Activated T-helper 1 cell treated with anti-CD3 and anti-CD28 coated beads, Interleukin-12 subunit alpha, Interleukin-12 subunit beta, Interleukin-2, Interleukin-4 antibody, amounts not matched to agents 30 ng/mL and 10 ng/mL and 1 ng/mL, durations not matched to agents 14 hours and 24 hours and 36 hours (primary cell): ENCODE measurements at regions not wholly inside any gene's neighbourhood (a gene's known extent, or its start where the extent isn't known, plus 50 kb on each side); places are given as distances from the start of the nearest gene placed in this dataset.

Experiments used
- DNase-seq: peaks from one replicate; pipeline ENCODE4 v3.0.0; 2021; ENCODE audit warnings: low spot score
- H3K27ac Mint-ChIP-seq: one replicate; pipeline ENCODE4 v1.8.0; 2021; ENCODE audit warnings: mild to moderate bottlenecking, mixed read lengths
- H3K27me3 Mint-ChIP-seq: one replicate; pipeline ENCODE4 v1.8.0; 2022; ENCODE audit warnings: mild to moderate bottlenecking, moderate library complexity, mixed read lengths; ENCODE audit not compliant: insufficient read depth
- H3K36me3 Mint-ChIP-seq: one replicate; pipeline ENCODE4 v1.8.0; 2021; ENCODE audit warnings: low read depth, mixed read lengths
- H3K4me1 Mint-ChIP-seq: one replicate; pipeline ENCODE4 v1.8.0; 2021; ENCODE audit warnings: low read depth, mixed read lengths
- H3K4me3 Mint-ChIP-seq: one replicate; pipeline ENCODE4 v1.8.0; 2021; ENCODE audit warnings: mild to moderate bottlenecking, moderate library complexity, mixed read lengths
- H3K9me3 Mint-ChIP-seq: one replicate; pipeline ENCODE4 v1.8.0; 2021; ENCODE audit warnings: mixed read lengths
- intact Hi-C: fragments of 100-400 bp; cut with micrococcal nuclease; formaldehyde crosslinking; loops from one replicate; pipeline ENCODE4 v1.15.1; 2024

GRCh38 chr4:125991398-125991797, 676.6 kb downstream of the FAT4 start:
- no peak for DNase-seq
- Mint-ChIP-seq H3K27ac (no peak overlapping the region), H3K4me3 (no peak overlapping the region), H3K27me3 (no peaks in the 10 kb centered on the region), H3K36me3 (no peaks in the 10 kb centered on the region), H3K4me1 (no peaks in the 10 kb centered on the region), H3K9me3 (no peaks in the 10 kb centered on the region)
- intact Hi-C loops = no loop called here

GRCh38 chr4:125992891-125993290, 678.1 kb downstream of the FAT4 start:
- Mint-ChIP-seq H3K9me3 (no peaks in the 10 kb centered on the region), H3K36me3 (no peaks in the 10 kb centered on the region), H3K27me3 (no peaks in the 10 kb centered on the region), H3K27ac (no peak overlapping the region), H3K4me1 (no peaks in the 10 kb centered on the region), H3K4me3 (no peak overlapping the region)
- intact Hi-C loops = no loop called here
- DNase-seq = no peak

GRCh38 chr4:125994024-125994423, 679.3 kb downstream of the FAT4 start:
- no peaks in the 10 kb centered on the region for H3K36me3 Mint-ChIP-seq
- intact Hi-C loops = no loop called here
- H3K9me3 Mint-ChIP-seq = no peaks in the 10 kb centered on the region
- no peaks in the 10 kb centered on the region for H3K27me3 Mint-ChIP-seq
- H3K27ac Mint-ChIP-seq = no peak overlapping the region
- H3K4me1 Mint-ChIP-seq = no peaks in the 10 kb centered on the region
- no peak for DNase-seq
- H3K4me3 Mint-ChIP-seq = no peak overlapping the region

GRCh38 chr4:125994430-125994829, 679.7 kb downstream of the FAT4 start:
- Mint-ChIP-seq H3K4me1 (no peaks in the 10 kb centered on the region), H3K27me3 (no peaks in the 10 kb centered on the region), H3K9me3 (no peaks in the 10 kb centered on the region), H3K36me3 (no peaks in the 10 kb centered on the region), H3K4me3 (no peak overlapping the region), H3K27ac (no peak overlapping the region)
- intact Hi-C loops = no loop called here
- DNase-seq = no peak

- Mint-ChIP-seq H3K4me3 (no peak overlapping the region), H3K4me1 (no peaks in the 10 kb centered on the region), H3K27me3 (no peaks in the 10 kb centered on the region), H3K36me3 (no peaks in the 10 kb centered on the region), H3K27ac (no peak overlapping the region), H3K9me3 (peaks cover 6% of the 10 kb centered on the region)
- no peak for DNase-seq
- intact Hi-C loops = no loop called here
Measured at GRCh38 chr4:126004941-126005340, 690.2 kb downstream of the FAT4 start.

GRCh38 chr4:126007142-126007541, 692.4 kb downstream of the FAT4 start:
- intact Hi-C loops = no loop called here
- Mint-ChIP-seq H3K27ac (no peak overlapping the region), H3K9me3 (peaks cover 9% of the 10 kb centered on the region), H3K4me1 (no peaks in the 10 kb centered on the region), H3K36me3 (no peaks in the 10 kb centered on the region), H3K4me3 (no peak overlapping the region), H3K27me3 (no peaks in the 10 kb centered on the region)
- DNase-seq = no peak

- Mint-ChIP-seq H3K4me1 (no peaks in the 10 kb centered on the region), H3K36me3 (no peaks in the 10 kb centered on the region), H3K27ac (no peak overlapping the region), H3K9me3 (peaks cover 10% of the 10 kb centered on the region), H3K27me3 (no peaks in the 10 kb centered on the region), H3K4me3 (no peak overlapping the region)
- intact Hi-C loops = no loop called here
- no peak for DNase-seq
Measured at GRCh38 chr4:126012691-126013290, 698.0 kb downstream of the FAT4 start.

- Mint-ChIP-seq H3K9me3 (no peaks in the 10 kb centered on the region), H3K4me1 (no peaks in the 10 kb centered on the region), H3K36me3 (no peaks in the 10 kb centered on the region), H3K27me3 (no peaks in the 10 kb centered on the region), H3K27ac (no peak overlapping the region), H3K4me3 (no peak overlapping the region)
- intact Hi-C loops = no loop called here
- DNase-seq = no peak
Measured at GRCh38 chr4:126018274-126018673, 703.5 kb downstream of the FAT4 start.

- DNase-seq = no peak
- intact Hi-C loops = no loop called here
- Mint-ChIP-seq H3K4me1 (no peaks in the 10 kb centered on the region), H3K27me3 (no peaks in the 10 kb centered on the region), H3K4me3 (no peak overlapping the region), H3K27ac (no peak overlapping the region), H3K36me3 (no peaks in the 10 kb centered on the region), H3K9me3 (no peaks in the 10 kb centered on the region)
Measured at GRCh38 chr4:126023896-126024295, 709.1 kb downstream of the FAT4 start.

- intact Hi-C loops = no loop called here
- H3K4me1 Mint-ChIP-seq = no peaks in the 10 kb centered on the region
- H3K27ac Mint-ChIP-seq = no peak overlapping the region
- no peaks in the 10 kb centered on the region for H3K27me3 Mint-ChIP-seq
- no peaks in the 10 kb centered on the region for H3K36me3 Mint-ChIP-seq
- peaks cover under 1% of the 10 kb centered on the region for H3K9me3 Mint-ChIP-seq
- DNase-seq = no peak
- no peak overlapping the region for H3K4me3 Mint-ChIP-seq
Measured at GRCh38 chr4:126027601-126028000, 712.8 kb downstream of the FAT4 start.

- no peak for DNase-seq
- intact Hi-C loops = no loop called here
- no peak overlapping the region for H3K27ac Mint-ChIP-seq
- no peaks in the 10 kb centered on the region for H3K27me3 Mint-ChIP-seq
- H3K9me3 Mint-ChIP-seq = peaks cover 5% of the 10 kb centered on the region
- no peaks in the 10 kb centered on the region for H3K4me1 Mint-ChIP-seq
- no peak overlapping the region for H3K4me3 Mint-ChIP-seq
- H3K36me3 Mint-ChIP-seq = no peaks in the 10 kb centered on the region
Measured at GRCh38 chr4:126028876-126029275, 714.1 kb downstream of the FAT4 start.

GRCh38 chr4:126037231-126037630, 722.5 kb downstream of the FAT4 start:
- Mint-ChIP-seq H3K27ac (no peak overlapping the region), H3K4me3 (no peak overlapping the region), H3K36me3 (no peaks in the 10 kb centered on the region), H3K9me3 (peaks cover 5% of the 10 kb centered on the region), H3K27me3 (no peaks in the 10 kb centered on the region), H3K4me1 (no peaks in the 10 kb centered on the region)
- DNase-seq = no peak
- intact Hi-C loops = no loop called here

GRCh38 chr4:126038502-126039144, 723.9 kb downstream of the FAT4 start:
- H3K4me1 Mint-ChIP-seq = no peaks in the 10 kb centered on the region
- no peak for DNase-seq
- no peaks in the 10 kb centered on the region for H3K36me3 Mint-ChIP-seq
- H3K4me3 Mint-ChIP-seq = no peak overlapping the region
- intact Hi-C loops = no loop called here
- no peak overlapping the region for H3K27ac Mint-ChIP-seq
- no peaks in the 10 kb centered on the region for H3K27me3 Mint-ChIP-seq
- H3K9me3 Mint-ChIP-seq = no peaks in the 10 kb centered on the region
